Mesothelial cell of epicardium (in vitro differentiated cells): ENCODE measurements at regions not wholly inside any gene's neighbourhood (a gene's known extent, or its start where the extent isn't known, plus 50 kb on each side); places are given as distances from the start of the nearest gene placed in this dataset.

Experiments
- DNase-seq, 2 experiments: peaks; one replicate each; pipeline ENCODE4 v3.0.0; 2021; ENCODE audit warnings: low spot score in 2 of 2; ENCODE audit not compliant: unreplicated experiment in 2 of 2
- H3K27ac Mint-ChIP-seq: 2 replicates; pipeline ENCODE4 v1.8.0; 2021; ENCODE audit warnings: mixed read lengths
- H3K27me3 Mint-ChIP-seq: 2 replicates; pipeline ENCODE4 v1.8.0; 2021; ENCODE audit warnings: low read depth, mixed read lengths
- H3K36me3 Mint-ChIP-seq: 2 replicates; pipeline ENCODE4 v1.8.0; 2021; ENCODE audit warnings: mixed read lengths
- H3K4me1 Mint-ChIP-seq: 2 replicates; pipeline ENCODE4 v1.8.0; 2021; ENCODE audit warnings: mixed read lengths
- H3K4me3 Mint-ChIP-seq: 2 replicates; pipeline ENCODE4 v1.8.0; 2021; ENCODE audit warnings: mild to moderate bottlenecking, moderate library complexity, mixed read lengths
- H3K9me3 Mint-ChIP-seq: 2 replicates; pipeline ENCODE4 v1.8.0; 2021; ENCODE audit warnings: mixed read lengths
- TF ChIP-seq, protein P1 (sequence below): fragments of 200-600 bp; sonication (generic); IDR thresholded peaks from one replicate; pipeline ENCODE4 v1.5.0; 2021; ENCODE audit warnings: antibody characterized with exemption; ENCODE audit not compliant: unreplicated experiment

DNA sequence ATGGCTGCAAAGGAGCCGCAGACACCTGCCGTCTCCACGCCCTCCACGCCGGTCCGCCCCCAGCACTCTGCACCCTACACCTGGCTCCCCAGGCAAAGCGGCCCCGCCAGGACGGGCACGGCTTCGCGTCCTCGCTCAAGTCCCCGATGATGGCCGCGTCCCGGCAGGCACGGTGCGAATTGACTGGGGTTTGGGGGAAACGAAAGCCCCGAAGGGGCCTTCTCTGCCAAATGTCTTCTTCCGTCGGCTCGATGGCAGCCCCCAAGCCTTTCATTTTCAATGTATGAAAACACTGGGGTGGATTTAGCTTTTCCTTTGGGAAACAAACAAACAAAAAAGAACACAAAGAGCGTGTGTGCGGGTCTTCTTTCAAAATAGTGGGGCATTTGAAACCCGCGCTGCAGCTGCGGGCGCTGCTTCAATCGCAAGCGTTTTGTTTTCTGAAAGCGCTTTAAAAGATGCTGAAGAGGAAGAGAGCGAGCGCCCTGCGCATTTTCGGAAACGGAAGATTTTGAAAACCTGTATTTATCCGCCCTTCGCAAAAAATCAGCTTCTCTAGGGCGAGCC, 160.0 kb downstream of the RMI1 start:
- TF ChIP-seq, protein P1, sequence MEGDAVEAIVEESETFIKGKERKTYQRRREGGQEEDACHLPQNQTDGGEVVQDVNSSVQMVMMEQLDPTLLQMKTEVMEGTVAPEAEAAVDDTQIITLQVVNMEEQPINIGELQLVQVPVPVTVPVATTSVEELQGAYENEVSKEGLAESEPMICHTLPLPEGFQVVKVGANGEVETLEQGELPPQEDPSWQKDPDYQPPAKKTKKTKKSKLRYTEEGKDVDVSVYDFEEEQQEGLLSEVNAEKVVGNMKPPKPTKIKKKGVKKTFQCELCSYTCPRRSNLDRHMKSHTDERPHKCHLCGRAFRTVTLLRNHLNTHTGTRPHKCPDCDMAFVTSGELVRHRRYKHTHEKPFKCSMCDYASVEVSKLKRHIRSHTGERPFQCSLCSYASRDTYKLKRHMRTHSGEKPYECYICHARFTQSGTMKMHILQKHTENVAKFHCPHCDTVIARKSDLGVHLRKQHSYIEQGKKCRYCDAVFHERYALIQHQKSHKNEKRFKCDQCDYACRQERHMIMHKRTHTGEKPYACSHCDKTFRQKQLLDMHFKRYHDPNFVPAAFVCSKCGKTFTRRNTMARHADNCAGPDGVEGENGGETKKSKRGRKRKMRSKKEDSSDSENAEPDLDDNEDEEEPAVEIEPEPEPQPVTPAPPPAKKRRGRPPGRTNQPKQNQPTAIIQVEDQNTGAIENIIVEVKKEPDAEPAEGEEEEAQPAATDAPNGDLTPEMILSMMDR: no peak
- DNase-seq: peak in 1 of 2 experiments; percentile 43
- Mint-ChIP-seq H3K27me3 (peaks cover 82% of the 10 kb centered on the region), H3K4me1 (peaks cover 10% of the 10 kb centered on the region), H3K4me3 (peak overlapping the region; percentile 63), H3K36me3 (no peaks in the 10 kb centered on the region), H3K9me3 (no peaks in the 10 kb centered on the region), H3K27ac (no peak overlapping the region)

- H3K27ac Mint-ChIP-seq: no peak overlapping the region
Measured at GRCh38 chr9:84141741-84142370, 161.3 kb downstream of the RMI1 start.

GRCh38 chr9:84145031-84145430, 164.4 kb downstream of the RMI1 start:
- Mint-ChIP-seq H3K27ac (no peak overlapping the region), H3K4me3 (no peak overlapping the region), H3K36me3 (no peaks in the 10 kb centered on the region), H3K4me1 (peaks cover 9% of the 10 kb centered on the region), H3K9me3 (peaks cover 9% of the 10 kb centered on the region), H3K27me3 (peaks cover 38% of the 10 kb centered on the region)
- no peak for DNase-seq
- TF ChIP-seq, protein P1: no peak

More at GRCh38 chr9:84141741-84142370, 161.3 kb downstream of the RMI1 start:
- Mint-ChIP-seq H3K27me3 (peaks cover 70% of the 10 kb centered on the region), H3K4me1 (peaks cover 10% of the 10 kb centered on the region), H3K9me3 (no peaks in the 10 kb centered on the region), H3K4me3 (no peak overlapping the region), H3K36me3 (no peaks in the 10 kb centered on the region)
- DNase-seq: no peak
- TF ChIP-seq, protein P1: no peak

DNA sequence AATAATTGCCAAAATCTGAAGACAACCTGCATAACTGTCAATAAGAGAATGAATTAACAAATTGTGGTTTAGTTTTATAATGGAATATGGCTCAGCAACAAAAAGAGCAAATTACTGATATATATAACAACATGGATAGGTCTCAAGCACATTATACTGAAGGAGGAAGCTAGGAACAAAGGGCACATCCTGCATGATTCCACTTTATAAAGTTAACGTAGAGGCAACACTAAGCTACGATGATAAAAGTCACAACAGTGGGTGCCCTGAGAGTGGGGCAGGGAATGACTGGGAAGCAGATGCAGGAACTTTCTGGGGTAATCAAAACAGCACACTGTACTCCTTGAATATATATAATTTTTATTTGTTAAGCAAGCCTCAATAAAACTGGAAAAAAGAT, 165.2 kb downstream of the RMI1 start:
- Mint-ChIP-seq H3K27ac (no peak overlapping the region), H3K9me3 (peaks cover 9% of the 10 kb centered on the region), H3K36me3 (no peaks in the 10 kb centered on the region), H3K27me3 (peaks cover 30% of the 10 kb centered on the region), H3K4me1 (peaks cover 4% of the 10 kb centered on the region), H3K4me3 (no peak overlapping the region)
- DNase-seq: no peak
- TF ChIP-seq, protein P1: no peak

DNA sequence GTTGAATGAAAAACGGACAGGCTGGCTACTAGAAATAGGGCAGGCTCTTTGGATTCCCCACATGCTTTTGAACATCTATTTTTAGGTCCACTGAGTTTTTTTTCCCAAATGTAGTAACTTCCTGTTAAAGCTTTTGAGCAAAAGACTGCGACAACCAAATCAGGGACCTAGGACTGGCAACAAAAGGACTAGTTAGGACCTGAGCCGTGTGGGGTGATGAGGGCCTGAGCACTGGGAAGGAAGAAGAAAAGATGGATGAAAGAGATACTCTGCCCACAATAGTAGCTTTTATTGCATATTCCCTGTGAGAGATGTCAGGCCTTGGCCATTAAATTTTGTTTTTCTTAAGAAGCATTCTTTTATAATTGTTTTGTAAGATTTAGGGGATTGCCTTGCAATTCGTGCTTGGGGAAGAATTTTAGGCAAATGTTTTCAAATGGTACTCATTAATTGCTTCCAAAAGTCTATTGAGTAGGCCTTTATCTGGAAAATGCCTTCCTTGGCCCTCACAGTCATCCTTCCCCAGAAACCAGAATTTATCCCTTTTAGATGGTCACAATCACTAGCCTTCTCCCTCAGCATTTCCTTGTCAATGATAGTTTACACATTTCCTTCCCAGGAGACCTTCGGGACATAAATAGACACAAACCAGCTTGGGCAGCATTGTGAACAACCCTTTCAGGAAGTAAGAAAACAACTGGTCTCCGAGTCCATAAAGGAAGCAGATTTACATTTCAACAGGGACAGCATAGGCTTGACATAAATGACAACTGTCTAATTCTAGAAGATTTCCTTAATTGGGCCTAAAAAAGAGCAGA, 166.5 kb downstream of the RMI1 start:
- DNase-seq: no peak
- Mint-ChIP-seq H3K9me3 (peaks cover 9% of the 10 kb centered on the region), H3K27me3 (peaks cover 17% of the 10 kb centered on the region), H3K36me3 (no peaks in the 10 kb centered on the region), H3K4me3 (no peak overlapping the region), H3K27ac (no peak overlapping the region), H3K4me1 (no peaks in the 10 kb centered on the region)
- TF ChIP-seq, protein P1: no peak
